GM12864 (cell line): ENCODE measurements at regions not wholly inside any gene's neighbourhood (a gene's known extent, or its start where the extent isn't known, plus 50 kb on each side); places are given as distances from the start of the nearest gene placed in this dataset.

Source experiments
- DNase-seq: peaks from one replicate; pipeline ENCODE4 v3.0.0-alpha.2; 2011; ENCODE audit warnings: low read depth
- H3K4me3 ChIP-seq: 2 replicates; pipeline ENCODE4 v1.5.1; 2011; ENCODE audit warnings: mild to moderate bottlenecking, low read depth, low read length, control low read depth
- TF ChIP-seq, protein P1 (sequence below): IDR thresholded peaks from 2 replicates; pipeline ENCODE4 v1.5.1; 2011; ENCODE audit warnings: low read depth, mild to moderate bottlenecking, moderate library complexity, low read length, control low read depth, inconsistent platforms; ENCODE audit errors: missing control alignments

GRCh38 chr5:92992073-92992472 lies 588.9 kb downstream of the NR2F1-AS1 start:
- no peak overlapping the region for H3K4me3 ChIP-seq
- no peak for DNase-seq
- TF ChIP-seq, protein P1, sequence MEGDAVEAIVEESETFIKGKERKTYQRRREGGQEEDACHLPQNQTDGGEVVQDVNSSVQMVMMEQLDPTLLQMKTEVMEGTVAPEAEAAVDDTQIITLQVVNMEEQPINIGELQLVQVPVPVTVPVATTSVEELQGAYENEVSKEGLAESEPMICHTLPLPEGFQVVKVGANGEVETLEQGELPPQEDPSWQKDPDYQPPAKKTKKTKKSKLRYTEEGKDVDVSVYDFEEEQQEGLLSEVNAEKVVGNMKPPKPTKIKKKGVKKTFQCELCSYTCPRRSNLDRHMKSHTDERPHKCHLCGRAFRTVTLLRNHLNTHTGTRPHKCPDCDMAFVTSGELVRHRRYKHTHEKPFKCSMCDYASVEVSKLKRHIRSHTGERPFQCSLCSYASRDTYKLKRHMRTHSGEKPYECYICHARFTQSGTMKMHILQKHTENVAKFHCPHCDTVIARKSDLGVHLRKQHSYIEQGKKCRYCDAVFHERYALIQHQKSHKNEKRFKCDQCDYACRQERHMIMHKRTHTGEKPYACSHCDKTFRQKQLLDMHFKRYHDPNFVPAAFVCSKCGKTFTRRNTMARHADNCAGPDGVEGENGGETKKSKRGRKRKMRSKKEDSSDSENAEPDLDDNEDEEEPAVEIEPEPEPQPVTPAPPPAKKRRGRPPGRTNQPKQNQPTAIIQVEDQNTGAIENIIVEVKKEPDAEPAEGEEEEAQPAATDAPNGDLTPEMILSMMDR, result no peak

DNA sequence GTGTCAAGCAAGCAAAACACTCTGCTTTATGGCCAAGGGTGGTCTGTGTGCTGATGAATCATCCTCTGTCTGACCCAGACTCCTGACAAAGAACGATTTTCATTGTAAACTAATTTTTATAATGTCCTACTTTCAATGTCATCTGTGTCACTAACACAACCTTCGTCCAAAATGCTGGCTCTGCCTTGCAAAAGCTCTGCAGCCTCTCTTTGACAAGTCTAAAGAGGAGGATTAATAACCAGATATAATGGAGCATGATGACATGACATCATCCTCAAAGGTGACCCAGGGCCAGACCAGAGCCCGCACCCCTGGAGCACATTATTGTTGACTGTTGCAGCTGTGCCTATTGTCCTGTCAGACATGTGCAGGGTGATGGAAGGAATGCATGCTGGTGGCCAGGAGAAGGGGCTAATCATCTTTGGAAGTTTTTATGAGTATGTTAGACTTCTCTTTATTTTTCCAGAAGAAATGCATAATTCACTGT lies 589.4 kb downstream of the NR2F1-AS1 start:
- no peak overlapping the region for H3K4me3 ChIP-seq
- TF ChIP-seq, protein P1, result no peak
- DNase-seq, result no peak

- DNase-seq, result no peak
- no peak overlapping the region for H3K4me3 ChIP-seq
- TF ChIP-seq, protein P1, result no peak
Observed at GRCh38 chr5:92990771-92991170, 590.2 kb downstream of the NR2F1-AS1 start.

DNA sequence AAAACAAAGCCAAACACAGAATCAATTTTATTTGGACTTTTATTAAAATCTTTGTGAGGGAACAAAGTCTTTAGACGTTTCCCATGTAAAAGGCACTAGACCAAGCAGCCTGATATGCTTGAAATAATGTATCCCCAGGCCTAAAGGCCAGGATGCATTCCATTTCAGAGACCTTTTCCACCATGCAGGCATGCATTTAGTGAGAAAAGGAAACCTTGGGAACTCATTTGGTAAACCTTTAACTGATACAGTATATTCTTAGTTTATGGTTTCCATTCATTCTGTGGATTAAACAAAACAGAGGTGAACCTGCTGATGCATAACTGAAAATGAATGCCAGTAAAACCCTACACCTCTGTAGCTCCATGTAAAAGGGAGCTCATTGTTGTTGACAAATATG lies 600.0 kb downstream of the NR2F1-AS1 start:
- DNase-seq, result no peak
- TF ChIP-seq, protein P1, result no peak
- no peak overlapping the region for H3K4me3 ChIP-seq

GRCh38 chr5:92980491-92980890 lies 600.5 kb downstream of the NR2F1-AS1 start:
- H3K4me3 ChIP-seq, result no peak overlapping the region
- no peak for DNase-seq

DNA sequence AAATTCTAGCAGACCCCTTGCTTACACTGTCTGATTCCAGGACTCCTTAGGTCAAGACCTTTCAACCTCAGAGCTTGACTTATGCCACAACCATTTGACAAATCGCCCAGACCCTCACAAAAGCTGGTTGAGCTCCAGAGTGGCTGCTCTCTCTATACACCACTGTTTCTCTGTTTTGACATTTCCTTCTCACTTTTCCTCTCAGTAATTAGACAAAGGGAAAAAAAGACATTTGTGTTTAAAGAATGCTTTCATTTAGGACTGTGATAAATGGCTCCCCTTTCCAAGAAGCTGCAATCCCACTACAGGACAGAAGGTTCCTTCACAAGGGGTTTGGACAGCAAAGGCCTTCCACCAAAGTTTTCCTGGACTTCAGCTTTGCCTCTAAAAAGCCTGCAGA lies 601.3 kb downstream of the NR2F1-AS1 start:
- H3K4me3 ChIP-seq, result no peak overlapping the region
- TF ChIP-seq, protein P1, result no peak
- no peak for DNase-seq

More at GRCh38 chr5:92980491-92980890, 600.5 kb downstream of the NR2F1-AS1 start:
- TF ChIP-seq, protein P1, result no peak

GRCh38 chr5:92977846-92978540 lies 603.0 kb downstream of the NR2F1-AS1 start:
- no peak overlapping the region for H3K4me3 ChIP-seq
- DNase-seq, result no peak
- TF ChIP-seq, protein P1, result no peak
